HepG2 (cell line): ENCODE measurements at regions not wholly inside any gene's neighbourhood (a gene's known extent, or its start where the extent isn't known, plus 50 kb on each side); places are given as distances from the start of the nearest gene placed in this dataset.

ENCODE experiments used
- ATAC-seq: fragments of 200-7000 bp; cut with Tn5 transposase; 3 replicates; pipeline ENCODE4 v1.9.1; 2020; ENCODE audit warnings: mild to moderate bottlenecking, moderate library complexity
- BruUV-seq: library from RNA; stranded (reverse); fragments of 400-500 nt; replicated peaks from 2 replicates; lab custom pipeline; 2021; lab: Mats Ljungman, UMichigan
- CTCF ChIA-PET: fragments of 300-600 bp; formaldehyde crosslinking; extraction: SDS; loops from one replicate; lab custom pipeline; 2021; ENCODE audit warnings: low total read pairs, inconsistent platforms, low intra/inter-chr PET ratio; lab: Yijun Ruan, JAX
- POLR2A ChIA-PET: fragments of 350-600 bp; sonication (Branson Sonifier 250); formaldehyde crosslinking; loops from one replicate; lab custom pipeline; 2020; ENCODE audit warnings: antibody characterized with exemption, inconsistent platforms; lab: Yijun Ruan, JAX
- DNase-seq: peaks from one replicate; pipeline ENCODE4 v3.0.0-alpha.2; 2015; ENCODE audit warnings: low spot score
- FAIRE-seq: peaks from 3 replicates; lab custom pipeline; 2011; peaks lifted over from hg19 to GRCh38; lab: Jason Lieb, UNC
- H2AFZ ChIP-seq: one replicate; pipeline ENCODE4 v1.6.1; 2011; ENCODE audit warnings: low read length, inconsistent platforms
- H3K27ac ChIP-seq: fragments of 300-600 bp; 3 replicates; pipeline ENCODE4 v1.8.0; 2011; ENCODE audit warnings: mixed run types, mild to moderate bottlenecking, mixed read lengths, low read length, inconsistent platforms; ENCODE audit not compliant: insufficient read depth; ENCODE audit errors: extremely low read length
- H3K27me3 ChIP-seq, 2 experiments: fragments of 200-600 bp in 1 of 2; 2 replicates in 1 of 2; 3 replicates in 1 of 2; pipeline versions ENCODE4 v1.6.0 to v1.8.0; 2011; ENCODE audit warnings: low read length in 2 of 2, mild to moderate bottlenecking in 2 of 2, moderate library complexity in 2 of 2, inconsistent platforms in 1 of 2; ENCODE audit not compliant: insufficient read depth in 2 of 2, control insufficient read depth in 1 of 2
- H3K36me3 ChIP-seq, 2 experiments: fragments of 200-600 bp in 1 of 2; replicated peaks in 1 of 2; 2 replicates in 1 of 2; 3 replicates in 1 of 2; pipeline versions ENCODE4 v1.5.1 to v1.8.0; 2011; ENCODE audit warnings: low read length in 2 of 2, inconsistent platforms in 1 of 2; ENCODE audit not compliant: insufficient read depth in 2 of 2, control insufficient read depth in 1 of 2
- H3K4me1 ChIP-seq: 2 replicates; pipeline ENCODE4 v1.5.1; 2012; ENCODE audit warnings: low read length, inconsistent platforms; ENCODE audit not compliant: insufficient read depth
- H3K4me2 ChIP-seq: 2 replicates; pipeline ENCODE4 v1.6.0; 2011; ENCODE audit warnings: low read depth, low read length, inconsistent platforms
- H3K4me3 ChIP-seq, 3 experiments: fragments of 200-600 bp in 1 of 3; sonication (generic), shearing (Covaris generic) in 1 of 3; replicated peaks in 1 of 3; 2 replicates each; pipeline ENCODE4 v1.5.1; 2011 to 2016; ENCODE audit warnings: low read length in 3 of 3, inconsistent platforms in 2 of 3, low read depth in 2 of 3, mild to moderate bottlenecking in 2 of 3, control low read depth in 1 of 3, mixed read lengths in 1 of 3; ENCODE audit not compliant: insufficient read depth in 1 of 3
- H3K79me2 ChIP-seq: one replicate; pipeline ENCODE4 v1.6.1; 2011; ENCODE audit warnings: low read length, inconsistent platforms; ENCODE audit not compliant: insufficient read depth
- H3K9ac ChIP-seq: 2 replicates; pipeline ENCODE4 v1.6.0; 2011; ENCODE audit warnings: mild to moderate bottlenecking, low read depth, low read length, inconsistent platforms; ENCODE audit not compliant: insufficient read depth
- H3K9me3 ChIP-seq: 2 replicates; pipeline ENCODE4 v1.5.1; 2012; ENCODE audit warnings: mild to moderate bottlenecking, low read length
- H4K20me1 ChIP-seq: 2 replicates; pipeline ENCODE4 v1.6.0; 2011; ENCODE audit warnings: inconsistent platforms, mild to moderate bottlenecking, low read length, moderate library complexity; ENCODE audit not compliant: insufficient read depth
- ARID4A ChIP-seq: sonication (generic); formaldehyde crosslinking; IDR thresholded peaks from 2 replicates; pipeline ENCODE4 v1.5.0; 2020; ENCODE audit warnings: mild to moderate bottlenecking, missing genetic modification reagents, borderline replicate concordance
- CENPT ChIP-seq: sonication (generic); formaldehyde crosslinking; IDR thresholded peaks from 2 replicates; pipeline ENCODE4 v1.8.0; 2022; ENCODE audit warnings: low read depth, mild to moderate bottlenecking, moderate library complexity, missing genetic modification reagents
- CREBL2 ChIP-seq: sonication (generic); formaldehyde crosslinking; IDR thresholded peaks from 2 replicates; pipeline ENCODE4 v1.8.1; 2023; ENCODE audit warnings: missing genetic modification reagents, mild to moderate bottlenecking, borderline replicate concordance
- PHF8 ChIP-seq: sonication (generic); formaldehyde crosslinking; IDR thresholded peaks from 2 replicates; pipeline ENCODE4 v1.5.0; 2020; ENCODE audit warnings: missing genetic modification reagents
- RBAK ChIP-seq: sonication (generic); formaldehyde crosslinking; IDR thresholded peaks from 2 replicates; pipeline ENCODE4 v1.5.1; 2020; ENCODE audit warnings: mild to moderate bottlenecking, missing genetic modification reagents
- SATB2 ChIP-seq: sonication (generic); formaldehyde crosslinking; IDR thresholded peaks from 2 replicates; pipeline ENCODE4 v1.5.0; 2020; ENCODE audit warnings: missing genetic modification reagents
- SUZ12 ChIP-seq: fragments of 150-350 bp; IDR thresholded peaks from 2 replicates; pipeline ENCODE4 v1.6.1; 2014; ENCODE audit warnings: low read depth, low read length
- ZBTB43 ChIP-seq: sonication (generic); formaldehyde crosslinking; conservative IDR thresholded peaks from 2 replicates; pipeline ENCODE4 v1.4.0; 2020; ENCODE audit warnings: missing genetic modification reagents
- ZNF12 ChIP-seq: sonication (generic); formaldehyde crosslinking; IDR thresholded peaks from 2 replicates; pipeline ENCODE4 v1.5.0; 2020; ENCODE audit warnings: missing genetic modification reagents
- ZNF224 ChIP-seq: sonication (generic); formaldehyde crosslinking; IDR thresholded peaks from 2 replicates; pipeline ENCODE4 v1.5.0; 2020; ENCODE audit warnings: mild to moderate bottlenecking, missing genetic modification reagents
- ZNF33B ChIP-seq: sonication (generic); formaldehyde crosslinking; IDR thresholded peaks from 2 replicates; pipeline ENCODE4 v1.5.1; 2020; ENCODE audit warnings: mild to moderate bottlenecking, missing genetic modification reagents
- ZNF703 ChIP-seq: sonication (generic); formaldehyde crosslinking; IDR thresholded peaks from 2 replicates; pipeline ENCODE4 v1.5.1; 2020; ENCODE audit warnings: missing genetic modification reagents, mild to moderate bottlenecking, moderate library complexity, borderline replicate concordance
- ZSCAN9 ChIP-seq: IDR thresholded peaks from 2 replicates; pipeline ENCODE4 v1.6.1; 2016; ENCODE audit warnings: borderline replicate concordance
- WGBS: methylation state at CpG from one replicate; pipeline ENCODE4 v1.1.6; 2017; ENCODE audit warnings: low lambda C conversion rate; 5-methylcytosine and 5-hydroxymethylcytosine counted together
- in situ Hi-C: cut with HindIII; loops from 2 replicates; pipeline ENCODE4 v1.10.0; 2017; ENCODE audit warnings: low pct_unique_long_range_greater_than_20kb; ENCODE audit not compliant: extremely low pct_ligation_motif_present
- intact Hi-C: fragments of 100-400 bp; cut with micrococcal nuclease; formaldehyde crosslinking; loops from one replicate; pipeline ENCODE4 v1.10.0; 2022; ENCODE audit not compliant: unreplicated experiment

- no peak for TF ChIP-seq ARID4A (CRISPR knock-in tag)
- no peak for TF ChIP-seq PHF8 (CRISPR knock-in tag)
- no peak for TF ChIP-seq ZNF703 (CRISPR knock-in tag)
- TF ChIP-seq SUZ12 = no peak
- TF ChIP-seq SATB2 (CRISPR knock-in tag) = no peak
- TF ChIP-seq ZSCAN9 = no peak
- no peak for TF ChIP-seq ZNF33B
- no peak for TF ChIP-seq ZNF224
These were observed 1011.8 kb upstream of the NCAM2 start (continued) for GRCh38 chr21:19986396-19986795.

GRCh38 chr21:19987671-19988070 is 1010.5 kb upstream of the NCAM2 start:
- in situ Hi-C loops = no loop called here
- no peak overlapping the region for H3K27ac ChIP-seq
- H3K36me3 ChIP-seq = no peaks in the 10 kb centered on the region
- H3K4me3 ChIP-seq = no peak overlapping the region
- H3K79me2 ChIP-seq = no peaks in the 10 kb centered on the region
- H3K4me1 ChIP-seq = no peaks in the 10 kb centered on the region
- CTCF ChIA-PET = no interaction called here
- ATAC-seq (no peak), DNase-seq (no peak), FAIRE-seq (no peak)
- peaks cover 67% of the 10 kb centered on the region for H3K9me3 ChIP-seq
- no peak for TF ChIP-seq CREBL2 (CRISPR knock-in tag)
- TF ChIP-seq CENPT (CRISPR knock-in tag) = no peak
- TF ChIP-seq ZNF12 (CRISPR knock-in tag) = no peak
- TF ChIP-seq ZBTB43 (CRISPR knock-in tag) = no peak
- TF ChIP-seq RBAK (CRISPR knock-in tag) = no peak
- H3K27me3 ChIP-seq = no peaks in the 10 kb centered on the region
- H3K4me2 ChIP-seq = no peak overlapping the region
- H4K20me1 ChIP-seq = no peaks in the 10 kb centered on the region
- H2AFZ ChIP-seq = no peak overlapping the region
- POLR2A ChIA-PET = no interaction called here
- intact Hi-C loops = no loop called here
- WGBS = 43% methylated on average over 4 of the region's 4 CpGs
- BruUV-seq = no TSS peak
- H3K9ac ChIP-seq = no peak overlapping the region
